ENCODE measurements at regions not wholly inside any gene's neighbourhood (a gene's known extent, or its start where the extent isn't known, plus 50 kb on each side); places are given as distances from the start of the nearest gene placed in this dataset.

GRCh38 chr1:56284928-56285327 lies 294.4 kb downstream of the PLPP3 start:
- TF ChIP-seq ZNF274 (IDR thresholded peaks at IDR 0.05; ENCODE audit: low read depth, low read length) (no peak), YY1 (IDR thresholded peaks at IDR 0.05; ENCODE audit: insufficient read depth, insufficient read length) (no peak), SUZ12 (IDR thresholded peaks at IDR 0.05; ENCODE audit: extremely low read depth, insufficient read depth, insufficient read length) (no peak)

Measured in NT2/D1 (cell line).